Urinary bladder (tissue), 3 donors: ENCODE measurements at regions not wholly inside any gene's neighbourhood (a gene's known extent, or its start where the extent isn't known, plus 50 kb on each side); places are given as distances from the start of the nearest gene placed in this dataset.
A peak's percentile ranks its signal among the peaks of the same experiment; 100 is the strongest.
"Not testable (repeated sequence)": the region's sequence is repeated elsewhere in the genome, so short reads cannot be mapped to it uniquely, and the experiment has no call there.

Experiments
- DNase-seq: peaks from one replicate; pipeline ENCODE4 v3.0.0-alpha.2; 2015; ENCODE audit errors: extremely low spot score
- H3K27ac ChIP-seq: one replicate; pipeline ENCODE4 v1.5.1; 2013; ENCODE audit warnings: low read depth, mild to moderate bottlenecking, moderate library complexity
- H3K36me3 ChIP-seq: one replicate; pipeline ENCODE4 v1.6.1; 2013; ENCODE audit warnings: mild to moderate bottlenecking, moderate library complexity; ENCODE audit not compliant: insufficient read depth
- H3K4me1 ChIP-seq: one replicate; pipeline ENCODE4 v1.6.1; 2013; ENCODE audit warnings: mild to moderate bottlenecking, moderate library complexity; ENCODE audit not compliant: insufficient read depth
- H3K4me3 ChIP-seq: one replicate; pipeline ENCODE4 v1.5.1; 2013; ENCODE audit warnings: low read depth, low read length
- WGBS: extraction: QIAGEN DNeasy Blood & Tissue Kit; methylation state at CpG from one replicate; pipeline ENCODE4 v1.1.7; 2013; 5-methylcytosine and 5-hydroxymethylcytosine counted together
- donor health status: healthy with polysubstance abuse.
- donor health status: healthy.

- no peaks in the 10 kb centered on the region for H3K4me1 ChIP-seq
- no peak overlapping the region for H3K27ac ChIP-seq
- H3K4me3 ChIP-seq: no peak overlapping the region
- WGBS: 28% methylated on average over 2 of the region's 2 CpGs
- no peak for DNase-seq
- no peaks in the 10 kb centered on the region for H3K36me3 ChIP-seq
These were observed 72.4 kb downstream of the FH start for GRCh38 chr1:241447031-241447644.

- DNase-seq: no peak
- WGBS: 59% methylated on average over 3 of the region's 3 CpGs
- Histone ChIP-seq H3K4me1 (no peaks in the 10 kb centered on the region), H3K36me3 (no peaks in the 10 kb centered on the region), H3K27ac (no peak overlapping the region), H3K4me3 (no peak overlapping the region)
These were observed 74.7 kb downstream of the FH start for GRCh38 chr1:241444836-241445235.

DNA sequence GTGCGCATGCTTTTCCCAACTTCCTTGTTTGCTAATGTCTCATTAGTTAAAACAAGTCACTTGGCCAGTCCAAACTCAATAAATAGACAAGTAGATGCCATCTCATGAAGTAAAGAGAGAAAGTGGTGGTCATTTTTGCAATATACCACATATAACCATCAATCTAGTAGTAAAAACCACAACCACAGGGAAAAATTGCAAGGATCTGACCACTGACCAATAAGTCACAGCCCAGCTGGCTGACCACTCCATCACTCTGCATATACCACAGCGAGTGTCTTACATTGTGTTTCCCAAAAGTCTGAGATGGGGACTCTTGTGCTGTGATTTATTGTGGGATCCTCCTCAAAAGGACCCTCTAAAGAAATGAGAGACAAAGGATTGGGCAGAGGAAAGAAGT, 76.0 kb downstream of the FH start:
- H3K4me1 ChIP-seq: no peaks in the 10 kb centered on the region
- 80% methylated on average over 2 of the region's 2 CpGs for WGBS
- H3K27ac ChIP-seq: no peak overlapping the region
- no peaks in the 10 kb centered on the region for H3K36me3 ChIP-seq
- DNase-seq: no peak
- H3K4me3 ChIP-seq: no peak overlapping the region

DNA sequence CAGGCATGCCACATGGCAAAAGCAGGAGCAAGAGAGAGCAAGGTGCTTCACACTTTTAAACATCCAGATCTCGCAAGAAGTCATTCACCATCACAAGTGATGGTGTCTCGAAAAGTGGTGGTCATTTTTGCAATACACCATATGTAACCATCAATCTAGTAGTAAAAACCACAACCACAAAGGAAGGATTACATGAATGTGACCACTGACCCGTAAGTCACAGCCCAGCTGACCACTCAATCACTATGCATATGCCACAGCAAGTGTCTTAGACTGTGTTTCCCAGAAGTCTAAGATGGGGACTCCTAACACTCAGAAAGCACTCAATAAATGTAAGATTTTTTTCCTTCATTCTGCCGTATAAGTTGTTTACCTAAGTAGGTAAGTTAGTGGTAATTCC, 76.9 kb downstream of the FH start:
- WGBS: 83% methylated on average over 4 of the region's 4 CpGs
- no peaks in the 10 kb centered on the region for H3K4me1 ChIP-seq

DNA sequence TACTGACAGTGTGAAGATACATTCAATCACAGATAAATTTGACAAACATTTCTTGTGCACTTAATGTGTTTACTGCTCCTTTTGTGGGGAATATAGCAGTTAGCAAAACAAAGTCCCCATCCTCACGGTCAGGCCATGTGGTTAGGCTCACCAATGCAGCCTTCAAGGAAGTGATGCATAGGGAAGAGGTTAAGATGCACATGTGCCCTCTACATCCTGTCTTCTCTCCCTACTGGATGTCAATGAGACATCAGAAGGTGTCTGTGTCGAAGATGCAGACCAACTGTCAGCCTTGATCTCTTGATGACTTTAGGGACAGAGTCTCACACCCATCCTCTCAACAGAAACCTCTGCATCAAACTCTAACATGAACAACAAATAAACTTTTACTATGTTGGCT, 78.7 kb downstream of the FH start:
- H3K27ac ChIP-seq: no peak overlapping the region
- H3K4me3 ChIP-seq: no peak overlapping the region
- no peak for DNase-seq

More for the DNA sequence above, 76.9 kb downstream of the FH start:
- no peak for DNase-seq
- no peak overlapping the region for H3K4me3 ChIP-seq
- no peaks in the 10 kb centered on the region for H3K36me3 ChIP-seq
- H3K27ac ChIP-seq: no peak overlapping the region

DNA sequence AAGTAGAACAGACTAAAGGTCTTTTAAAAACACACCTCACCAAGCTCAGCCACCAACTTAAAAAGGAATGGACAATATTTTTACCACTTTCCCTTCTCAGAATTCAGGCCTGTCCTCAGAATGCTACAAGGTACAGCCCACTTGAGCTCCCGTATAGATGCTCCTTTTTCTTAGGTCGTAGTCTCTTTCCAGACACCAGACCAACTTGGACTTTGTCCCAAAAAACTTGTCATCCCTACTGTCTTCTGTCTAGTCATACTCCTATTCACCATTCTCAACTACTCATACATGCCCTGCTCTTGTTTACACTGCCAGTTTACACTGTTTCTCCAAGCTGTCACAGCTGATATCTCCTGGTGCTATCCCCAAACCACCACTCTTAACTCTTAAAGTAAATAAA, 80.9 kb downstream of the FH start:
- H3K4me3 ChIP-seq, H3K27ac ChIP-seq, H3K36me3 ChIP-seq, H3K4me1 ChIP-seq, DNase-seq: not testable (repeated sequence)
- WGBS: 72% methylated on average over 2 of the region's 2 CpGs

More for the DNA sequence above, 78.7 kb downstream of the FH start:
- Histone ChIP-seq H3K36me3 (no peaks in the 10 kb centered on the region), H3K4me1 (no peaks in the 10 kb centered on the region)
- 44% methylated on average over 2 of the region's 2 CpGs for WGBS

DNA sequence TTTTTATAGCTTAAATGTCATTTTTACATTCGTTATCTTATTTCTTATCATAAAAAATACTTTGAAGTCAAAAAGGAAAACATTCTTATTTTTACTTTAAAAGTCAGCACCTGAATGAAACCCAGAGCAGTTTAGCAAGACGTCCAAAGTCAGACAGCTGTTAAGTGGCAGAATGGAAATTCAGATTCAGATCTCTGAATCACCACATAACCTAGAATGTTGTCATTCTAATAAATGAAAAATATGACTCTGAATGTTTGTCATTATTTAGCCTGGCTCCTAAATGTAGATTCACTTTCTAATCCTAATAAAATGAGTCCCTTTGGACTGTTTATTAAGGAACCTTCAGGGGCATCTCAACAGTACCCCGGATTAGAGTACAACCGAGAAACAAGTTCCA, 75.2 kb upstream of the RGS7 start:
- WGBS: 64% methylated on average over 4 of the region's 4 CpGs
- Histone ChIP-seq H3K4me3 (no peak overlapping the region), H3K27ac (no peak overlapping the region), H3K36me3 (no peaks in the 10 kb centered on the region), H3K4me1 (no peaks in the 10 kb centered on the region)
- no peak for DNase-seq

DNA sequence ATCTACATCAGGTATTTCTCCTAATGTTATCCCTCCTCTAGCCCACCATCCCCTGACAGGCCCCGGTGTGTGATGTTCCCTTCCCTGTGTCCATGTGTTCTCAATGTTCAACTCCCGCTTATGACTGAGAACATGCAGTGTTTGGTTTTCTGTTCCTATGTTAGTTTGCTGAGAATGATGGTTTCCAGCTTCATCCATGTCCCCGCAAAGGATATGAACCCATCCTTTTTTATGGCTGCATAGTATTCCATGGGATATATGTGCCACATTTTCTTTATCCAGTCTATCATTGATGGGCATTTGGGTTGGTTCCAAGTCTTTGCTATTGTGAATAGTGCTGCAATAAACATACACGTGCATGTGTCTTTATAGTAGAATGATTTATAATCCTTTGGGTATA, 68.1 kb upstream of the RGS7 start:
- WGBS: 88% methylated on average over 4 of the region's 4 CpGs
- not testable (repeated sequence) for DNase-seq, H3K36me3 ChIP-seq, H3K4me1 ChIP-seq, H3K4me3 ChIP-seq, H3K27ac ChIP-seq

DNA sequence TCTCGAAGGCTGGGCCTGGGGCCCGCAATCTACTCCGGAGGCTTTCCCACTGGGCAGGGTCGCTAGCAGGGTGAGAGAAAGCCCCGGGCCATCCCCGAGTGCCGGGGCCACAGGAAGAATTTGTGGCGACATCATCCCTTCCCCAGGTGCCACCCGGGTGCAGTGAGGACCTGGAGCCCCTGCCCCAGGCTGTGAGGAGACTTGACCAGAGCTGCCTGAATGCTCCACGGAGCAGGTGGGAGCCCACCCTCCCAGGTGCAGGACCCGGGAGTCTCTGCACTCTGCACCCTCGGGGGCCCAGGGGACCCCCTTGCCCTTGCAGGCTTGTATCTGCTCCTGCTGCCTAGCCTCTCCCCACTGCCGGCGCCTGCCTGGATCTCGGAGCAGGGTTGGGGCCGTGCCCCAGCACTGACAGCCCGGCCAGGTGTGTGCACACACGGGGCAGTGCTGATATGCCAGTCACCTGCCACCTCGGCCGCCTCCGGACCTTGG, 67.5 kb upstream of the RGS7 start:
- Histone ChIP-seq H3K4me1 (peaks cover 5% of the 10 kb centered on the region), H3K4me3 (peak overlapping the region; percentile 32), H3K27ac (no peak overlapping the region), H3K36me3 (no peaks in the 10 kb centered on the region)
- WGBS: 45% methylated on average over 21 of the region's 21 CpGs
- DNase-seq: no peak

- 1% methylated on average over 61 of the region's 61 CpGs for WGBS
- Histone ChIP-seq H3K4me1 (peaks cover 5% of the 10 kb centered on the region), H3K36me3 (no peaks in the 10 kb centered on the region), H3K27ac (no peak overlapping the region), H3K4me3 (peak overlapping the region; percentile 32)
- no peak for DNase-seq
These were observed 66.8 kb upstream of the RGS7 start for GRCh38 chr1:241423541-241424479.

- DNase-seq: no peak
- WGBS: 80% methylated on average over 6 of the region's 6 CpGs
- H3K4me3 ChIP-seq: no peak overlapping the region
- H3K4me1 ChIP-seq: peaks cover 5% of the 10 kb centered on the region
- H3K27ac ChIP-seq: no peak overlapping the region
- no peaks in the 10 kb centered on the region for H3K36me3 ChIP-seq
These were observed 65.5 kb upstream of the RGS7 start for GRCh38 chr1:241422470-241422869.

DNA sequence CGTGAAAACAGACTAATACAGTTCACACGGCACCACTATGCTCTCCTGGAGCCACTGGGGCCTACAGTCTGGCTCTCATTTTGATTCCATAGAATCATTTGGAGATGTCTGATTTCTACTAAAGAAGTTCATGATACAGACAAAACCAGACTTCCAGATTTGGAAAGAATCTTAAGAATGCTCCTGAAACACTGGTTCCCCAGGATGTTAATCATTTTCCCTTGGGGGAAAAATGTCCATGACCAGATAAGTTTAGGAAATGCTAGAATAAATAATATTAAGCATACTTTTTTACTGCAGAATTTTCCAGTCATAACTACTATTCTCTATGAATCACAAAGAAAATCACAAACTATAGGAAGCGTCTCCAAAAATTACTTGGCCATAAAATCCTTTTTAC, 63.0 kb upstream of the RGS7 start:
- Histone ChIP-seq H3K4me3 (no peak overlapping the region), H3K27ac (no peak overlapping the region), H3K36me3 (no peaks in the 10 kb centered on the region), H3K4me1 (peaks cover 5% of the 10 kb centered on the region)
- DNase-seq: no peak
- 87% methylated on average over 3 of the region's 3 CpGs for WGBS

DNA sequence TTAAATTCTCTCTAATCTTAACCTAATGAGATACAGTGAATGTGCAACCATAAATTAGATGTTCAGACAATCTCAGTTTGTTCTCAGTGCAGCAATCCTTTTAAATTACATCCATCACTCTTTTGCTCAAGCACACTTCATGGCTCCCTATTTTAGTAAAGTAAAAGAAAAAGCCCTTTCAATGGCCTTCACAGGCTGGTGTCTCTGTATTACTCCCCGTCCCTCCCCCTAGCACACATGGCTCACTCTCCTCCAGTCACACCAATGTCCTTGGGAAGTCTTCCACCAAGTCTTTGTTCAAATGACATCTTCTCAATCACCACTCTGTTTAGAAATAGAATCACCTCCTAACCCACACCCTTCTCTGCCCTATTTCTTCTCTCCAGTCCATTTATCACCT, 60.3 kb upstream of the RGS7 start:
- Histone ChIP-seq H3K27ac (no peak overlapping the region), H3K36me3 (no peaks in the 10 kb centered on the region), H3K4me1 (no peaks in the 10 kb centered on the region), H3K4me3 (no peak overlapping the region)
- WGBS: 70% methylated on average over 1 of the region's 1 CpG
- no peak for DNase-seq

DNA sequence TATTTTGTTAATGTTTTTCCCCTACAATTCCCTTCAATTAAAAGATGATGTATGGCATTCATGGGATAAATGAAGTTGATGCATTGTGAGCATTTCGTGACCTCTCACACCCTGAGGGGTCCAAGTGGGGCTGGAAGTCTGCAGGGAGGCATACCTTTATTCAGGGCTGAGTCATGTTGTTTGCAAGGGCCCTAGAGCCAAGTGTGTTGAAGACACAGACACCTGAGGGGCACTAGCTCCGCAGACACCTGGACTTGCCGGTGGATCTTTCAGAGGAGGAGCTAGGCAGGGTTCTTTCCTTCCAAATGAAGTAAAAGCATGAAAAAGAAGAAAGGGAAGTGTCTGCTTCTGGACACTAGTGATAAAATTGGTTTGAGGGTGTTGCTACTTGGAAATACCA, 57.0 kb upstream of the RGS7 start:
- no peak overlapping the region for H3K4me3 ChIP-seq
- H3K27ac ChIP-seq: no peak overlapping the region
- DNase-seq: no peak
- H3K36me3 ChIP-seq: no peaks in the 10 kb centered on the region
- 72% methylated on average over 3 of the region's 3 CpGs for WGBS
- H3K4me1 ChIP-seq: no peaks in the 10 kb centered on the region
